Lower leg skin (tissue), 4 donors: ENCODE measurements at regions not wholly inside any gene's neighbourhood (a gene's known extent, or its start where the extent isn't known, plus 50 kb on each side); places are given as distances from the start of the nearest gene placed in this dataset.

ENCODE experiments used
- DNase-seq, 2 donors: peaks; one replicate each; pipeline ENCODE4 v3.0.0-alpha.2; 2019; ENCODE audit warnings: low spot score in 2 of 2
- H3K4me3 ChIP-seq: fragments of 200-600 bp; sonication (generic); 2 replicates; pipeline ENCODE4 v1.5.1; 2017; ENCODE audit warnings: mild to moderate bottlenecking, low read depth; ENCODE audit not compliant: poor library complexity, severe bottlenecking
- POLR2A ChIP-seq, 2 donors: fragments of 450-650 bp; IDR thresholded peaks; one replicate each; pipeline ENCODE4 v1.6.1; 2016 to 2017; ENCODE audit warnings: antibody characterized with exemption in 2 of 2, mild to moderate bottlenecking in 1 of 2, moderate library complexity in 1 of 2
- WGBS, 2 donors: methylation state at CpG; one replicate each; pipeline ENCODE4 v1.1.5; 2018; 5-methylcytosine and 5-hydroxymethylcytosine counted together
- intact Hi-C: fragments of 100-400 bp; cut with DNase I; formaldehyde crosslinking; loops from one replicate; pipeline ENCODE4 v1.15.0; 2023; ENCODE audit warnings: low total_unique reads
- TF ChIP-seq, protein P1 (sequence below), 3 donors: fragments of 450-650 bp; IDR thresholded peaks; one replicate each; pipeline ENCODE4 v1.5.1; 2016; ENCODE audit warnings: antibody characterized with exemption in 3 of 3, mild to moderate bottlenecking in 3 of 3, moderate library complexity in 2 of 3

DNA sequence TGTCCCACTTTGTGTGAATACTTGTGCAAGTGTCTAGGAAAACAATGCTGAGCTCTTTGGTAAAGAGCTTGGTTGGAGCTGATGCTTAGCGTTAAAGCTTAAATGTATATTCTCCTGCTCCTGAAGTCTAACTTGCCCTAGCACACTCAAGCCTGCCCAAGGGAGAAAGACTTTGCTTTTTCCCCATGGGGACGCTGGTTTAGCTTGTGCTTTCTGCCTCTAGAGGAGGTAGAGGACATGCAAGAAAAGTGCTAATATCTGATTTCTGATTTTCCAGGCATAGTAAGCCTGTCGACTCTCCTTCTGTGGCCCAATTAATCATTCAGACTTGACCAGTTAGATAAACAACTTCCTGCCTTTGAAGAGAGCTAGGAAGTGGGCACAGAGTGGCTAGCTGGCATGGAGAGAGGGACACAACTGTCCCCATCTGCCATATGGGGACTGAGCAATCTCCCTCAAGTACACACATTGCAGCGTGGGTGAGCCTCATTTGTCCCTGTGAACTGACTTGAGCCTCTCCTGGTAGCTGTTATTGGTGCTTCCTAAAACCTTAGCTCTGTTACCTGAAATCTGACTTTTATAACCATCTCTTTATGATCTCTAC is 348.4 kb downstream of the BRINP1 start:
- intact Hi-C loops = no loop called here
- DNase-seq = no peak
- no peak overlapping the region for H3K4me3 ChIP-seq
- WGBS, 2 donors = 76 to 82% methylated on average over 4 of the region's 4 CpGs
- no peak for TF ChIP-seq POLR2A (IDR thresholded peaks at IDR 0.05)
- TF ChIP-seq, protein P1, sequence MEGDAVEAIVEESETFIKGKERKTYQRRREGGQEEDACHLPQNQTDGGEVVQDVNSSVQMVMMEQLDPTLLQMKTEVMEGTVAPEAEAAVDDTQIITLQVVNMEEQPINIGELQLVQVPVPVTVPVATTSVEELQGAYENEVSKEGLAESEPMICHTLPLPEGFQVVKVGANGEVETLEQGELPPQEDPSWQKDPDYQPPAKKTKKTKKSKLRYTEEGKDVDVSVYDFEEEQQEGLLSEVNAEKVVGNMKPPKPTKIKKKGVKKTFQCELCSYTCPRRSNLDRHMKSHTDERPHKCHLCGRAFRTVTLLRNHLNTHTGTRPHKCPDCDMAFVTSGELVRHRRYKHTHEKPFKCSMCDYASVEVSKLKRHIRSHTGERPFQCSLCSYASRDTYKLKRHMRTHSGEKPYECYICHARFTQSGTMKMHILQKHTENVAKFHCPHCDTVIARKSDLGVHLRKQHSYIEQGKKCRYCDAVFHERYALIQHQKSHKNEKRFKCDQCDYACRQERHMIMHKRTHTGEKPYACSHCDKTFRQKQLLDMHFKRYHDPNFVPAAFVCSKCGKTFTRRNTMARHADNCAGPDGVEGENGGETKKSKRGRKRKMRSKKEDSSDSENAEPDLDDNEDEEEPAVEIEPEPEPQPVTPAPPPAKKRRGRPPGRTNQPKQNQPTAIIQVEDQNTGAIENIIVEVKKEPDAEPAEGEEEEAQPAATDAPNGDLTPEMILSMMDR (IDR thresholded peaks at IDR 0.05) = no peak

DNA sequence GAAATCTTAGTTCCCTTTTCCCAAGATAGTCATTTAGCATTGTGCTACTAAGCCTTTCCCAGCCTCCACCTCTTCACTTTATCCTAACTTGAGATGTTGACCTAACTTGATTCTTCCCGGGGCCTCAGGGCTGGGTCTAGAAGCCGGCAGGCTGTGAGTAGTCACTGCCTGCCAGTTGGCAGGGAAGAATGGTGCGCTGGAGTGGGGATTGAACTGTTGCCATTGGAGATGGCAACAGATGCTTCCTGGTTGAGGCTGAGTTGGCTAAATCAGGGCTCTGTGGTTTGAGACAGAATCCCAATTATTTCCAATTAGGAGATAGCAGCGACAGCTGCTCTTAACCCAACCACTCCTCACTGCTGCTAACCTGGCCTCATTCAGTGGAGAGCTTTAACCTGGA is 343.1 kb downstream of the BRINP1 start:
- H3K4me3 ChIP-seq = no peak overlapping the region
- TF ChIP-seq POLR2A (IDR thresholded peaks at IDR 0.05) = no peak
- TF ChIP-seq, protein P1 (IDR thresholded peaks at IDR 0.05) = no peak
- intact Hi-C loops = no loop called here
- peak; percentile 51 to 83 for DNase-seq
- 11 to 23% methylated on average over 4 of the region's 4 CpGs for whole genome bisulfite sequencing, 2 donors

DNA sequence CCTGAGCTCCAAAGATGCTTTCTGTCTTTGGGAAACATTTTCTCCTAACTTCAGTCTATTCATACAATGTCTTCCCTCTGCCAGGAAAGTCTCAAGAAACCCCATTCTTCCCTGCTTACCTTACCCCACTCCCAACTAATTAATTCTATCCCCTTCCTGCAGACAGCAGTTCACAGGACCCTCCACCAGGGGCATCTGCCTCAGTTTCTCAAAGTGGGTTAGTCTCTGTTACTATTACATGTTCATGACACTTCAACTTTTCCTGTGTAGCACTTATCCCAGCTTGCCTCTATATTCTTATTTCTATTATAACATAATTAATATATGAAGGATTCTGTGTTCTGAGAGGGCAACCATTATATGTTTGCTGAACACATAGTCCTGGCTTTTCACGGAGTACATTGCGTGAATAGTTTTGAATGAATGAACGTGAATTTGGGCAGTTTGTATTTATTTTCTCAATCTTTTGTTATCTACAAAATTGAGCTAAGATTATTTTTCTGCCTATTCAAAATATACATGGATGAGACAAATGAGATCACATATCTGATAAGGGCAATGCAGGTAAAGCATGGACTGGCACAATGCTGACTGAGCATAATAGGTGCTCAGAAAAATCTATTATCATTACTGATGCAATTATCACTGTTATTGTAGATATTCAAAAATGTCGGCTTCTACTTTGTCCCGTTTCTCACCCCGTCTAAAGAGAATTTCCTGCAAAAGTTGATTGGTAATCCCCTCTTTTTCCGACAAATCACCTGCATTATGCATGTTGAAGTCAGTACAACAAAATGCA is 341.1 kb downstream of the BRINP1 start:
- intact Hi-C loops = no loop called here
- no peak for DNase-seq
- no peak for TF ChIP-seq POLR2A (IDR thresholded peaks at IDR 0.05)
- TF ChIP-seq, protein P1 (IDR thresholded peaks at IDR 0.05) = no peak
- WGBS, 2 donors = 72 to 74% methylated on average over 7 of the region's 7 CpGs
- H3K4me3 ChIP-seq = no peak overlapping the region

DNA sequence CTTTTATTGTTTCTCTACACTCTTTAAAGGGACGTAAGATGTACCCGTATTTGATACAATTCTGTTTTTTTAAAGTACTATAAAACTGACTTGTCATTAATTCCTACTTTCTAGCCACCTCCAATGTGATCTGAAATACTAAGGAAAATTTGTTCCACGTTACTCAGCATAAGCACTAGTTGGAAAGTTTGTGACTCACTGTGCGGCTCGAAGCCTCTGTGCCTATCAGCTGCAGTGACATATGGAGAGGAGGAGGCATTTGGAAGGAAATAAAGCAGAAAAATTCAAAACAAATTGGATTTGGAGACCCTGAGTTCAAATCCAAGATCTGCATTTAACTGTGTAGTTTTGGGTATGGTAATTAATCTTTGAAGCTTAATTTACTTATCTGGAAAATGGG is 339.3 kb downstream of the BRINP1 start:
- intact Hi-C loops = no loop called here
- H3K4me3 ChIP-seq = no peak overlapping the region
- TF ChIP-seq POLR2A (IDR thresholded peaks at IDR 0.05) = no peak
- TF ChIP-seq, protein P1 (IDR thresholded peaks at IDR 0.05) = no peak
- 93 to 94% methylated on average over 5 of the region's 5 CpGs for WGBS, 2 donors
- no peak for DNase-seq

DNA sequence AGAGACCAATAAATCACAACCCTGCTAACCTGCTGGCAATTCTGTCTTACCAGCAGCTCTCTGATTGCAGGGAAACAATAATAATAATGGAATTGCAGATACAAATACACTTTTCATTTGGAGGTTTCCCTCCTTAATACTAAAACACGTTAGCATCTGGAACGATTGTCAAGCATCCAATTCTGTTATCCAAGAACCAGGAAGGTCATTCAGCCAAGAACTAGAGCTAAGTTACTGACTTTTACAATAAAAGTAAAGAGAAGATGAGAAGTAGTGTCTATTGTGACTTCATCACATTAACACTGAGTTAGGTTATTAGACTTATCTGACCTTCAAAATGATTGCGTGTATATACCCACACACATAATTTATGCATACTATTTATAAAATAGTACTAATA is 335.6 kb downstream of the BRINP1 start:
- H3K4me3 ChIP-seq = no peak overlapping the region
- TF ChIP-seq POLR2A (IDR thresholded peaks at IDR 0.05) = no peak
- TF ChIP-seq, protein P1 (IDR thresholded peaks at IDR 0.05) = no peak
- no peak for DNase-seq
- 51 to 56% methylated on average over 3 of the region's 3 CpGs for WGBS, 2 donors
- intact Hi-C loops = no loop called here
